ENCODE measurements at regions not wholly inside any gene's neighbourhood (a gene's known extent, or its start where the extent isn't known, plus 50 kb on each side); places are given as distances from the start of the nearest gene placed in this dataset.

DNA sequence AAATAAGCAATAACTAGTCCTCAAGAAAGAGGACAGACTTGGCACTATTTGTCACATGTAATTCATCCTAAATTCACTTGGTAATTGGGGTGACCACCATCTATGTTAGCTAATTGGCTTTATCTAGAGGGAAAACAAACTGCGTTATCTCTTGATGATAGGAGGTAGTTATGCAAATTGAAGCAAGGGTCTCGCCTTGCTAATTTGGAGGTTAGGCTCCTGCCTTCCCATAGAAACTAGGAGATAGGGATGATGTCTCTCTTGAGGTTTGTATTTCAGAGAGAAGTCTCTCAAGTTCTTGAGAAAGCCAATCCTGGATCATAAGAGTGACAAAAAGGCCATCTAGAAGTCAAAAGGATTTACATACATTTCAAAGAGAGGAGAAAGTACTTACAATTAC, 179.9 kb downstream of the SLITRK6 start:
- TF ChIP-seq POLR2AphosphoS5 (IDR thresholded peaks at IDR 0.05) (no peak), CTCF (IDR thresholded peaks at IDR 0.05) (no peak)

Measured in stomach (tissue), 4 donors.